ENCODE measurements at regions not wholly inside any gene's neighbourhood (a gene's known extent, or its start where the extent isn't known, plus 50 kb on each side); places are given as distances from the start of the nearest gene placed in this dataset.

DNA sequence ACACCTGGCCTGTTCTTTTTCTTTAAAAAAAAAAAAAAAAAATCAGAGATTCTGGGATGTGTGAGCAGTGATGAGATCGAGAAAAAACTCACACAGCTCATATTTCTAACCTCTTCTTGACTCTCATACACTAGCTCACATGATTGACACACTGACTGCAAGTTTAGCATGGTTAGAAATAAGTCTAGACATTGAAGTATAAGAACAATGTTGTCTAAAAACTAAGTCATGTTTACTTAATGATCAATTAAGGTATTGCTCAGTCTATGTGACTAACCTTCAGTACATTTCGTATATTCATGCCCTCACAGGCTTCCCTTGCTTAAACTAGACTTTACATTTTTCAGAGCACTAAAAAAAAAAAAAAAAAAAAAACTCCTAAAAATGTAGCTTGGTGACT, 775.1 kb downstream of the GATA3 start:
- TF ChIP-seq POLR2AphosphoS5 (IDR thresholded peaks at IDR 0.05; ENCODE audit: low read depth) (no peak), SPI1 (IDR thresholded peaks at IDR 0.05; ENCODE audit: borderline replicate concordance, low read depth) (no peak), GABPA (IDR thresholded peaks at IDR 0.05; ENCODE audit: low read depth) (no peak)
- TF ChIP-seq, protein P1, sequence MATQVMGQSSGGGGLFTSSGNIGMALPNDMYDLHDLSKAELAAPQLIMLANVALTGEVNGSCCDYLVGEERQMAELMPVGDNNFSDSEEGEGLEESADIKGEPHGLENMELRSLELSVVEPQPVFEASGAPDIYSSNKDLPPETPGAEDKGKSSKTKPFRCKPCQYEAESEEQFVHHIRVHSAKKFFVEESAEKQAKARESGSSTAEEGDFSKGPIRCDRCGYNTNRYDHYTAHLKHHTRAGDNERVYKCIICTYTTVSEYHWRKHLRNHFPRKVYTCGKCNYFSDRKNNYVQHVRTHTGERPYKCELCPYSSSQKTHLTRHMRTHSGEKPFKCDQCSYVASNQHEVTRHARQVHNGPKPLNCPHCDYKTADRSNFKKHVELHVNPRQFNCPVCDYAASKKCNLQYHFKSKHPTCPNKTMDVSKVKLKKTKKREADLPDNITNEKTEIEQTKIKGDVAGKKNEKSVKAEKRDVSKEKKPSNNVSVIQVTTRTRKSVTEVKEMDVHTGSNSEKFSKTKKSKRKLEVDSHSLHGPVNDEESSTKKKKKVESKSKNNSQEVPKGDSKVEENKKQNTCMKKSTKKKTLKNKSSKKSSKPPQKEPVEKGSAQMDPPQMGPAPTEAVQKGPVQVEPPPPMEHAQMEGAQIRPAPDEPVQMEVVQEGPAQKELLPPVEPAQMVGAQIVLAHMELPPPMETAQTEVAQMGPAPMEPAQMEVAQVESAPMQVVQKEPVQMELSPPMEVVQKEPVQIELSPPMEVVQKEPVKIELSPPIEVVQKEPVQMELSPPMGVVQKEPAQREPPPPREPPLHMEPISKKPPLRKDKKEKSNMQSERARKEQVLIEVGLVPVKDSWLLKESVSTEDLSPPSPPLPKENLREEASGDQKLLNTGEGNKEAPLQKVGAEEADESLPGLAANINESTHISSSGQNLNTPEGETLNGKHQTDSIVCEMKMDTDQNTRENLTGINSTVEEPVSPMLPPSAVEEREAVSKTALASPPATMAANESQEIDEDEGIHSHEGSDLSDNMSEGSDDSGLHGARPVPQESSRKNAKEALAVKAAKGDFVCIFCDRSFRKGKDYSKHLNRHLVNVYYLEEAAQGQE (IDR thresholded peaks at IDR 0.05; ENCODE audit: insufficient replicate concordance, low read depth) = no peak
- TF ChIP-seq, protein P2, sequence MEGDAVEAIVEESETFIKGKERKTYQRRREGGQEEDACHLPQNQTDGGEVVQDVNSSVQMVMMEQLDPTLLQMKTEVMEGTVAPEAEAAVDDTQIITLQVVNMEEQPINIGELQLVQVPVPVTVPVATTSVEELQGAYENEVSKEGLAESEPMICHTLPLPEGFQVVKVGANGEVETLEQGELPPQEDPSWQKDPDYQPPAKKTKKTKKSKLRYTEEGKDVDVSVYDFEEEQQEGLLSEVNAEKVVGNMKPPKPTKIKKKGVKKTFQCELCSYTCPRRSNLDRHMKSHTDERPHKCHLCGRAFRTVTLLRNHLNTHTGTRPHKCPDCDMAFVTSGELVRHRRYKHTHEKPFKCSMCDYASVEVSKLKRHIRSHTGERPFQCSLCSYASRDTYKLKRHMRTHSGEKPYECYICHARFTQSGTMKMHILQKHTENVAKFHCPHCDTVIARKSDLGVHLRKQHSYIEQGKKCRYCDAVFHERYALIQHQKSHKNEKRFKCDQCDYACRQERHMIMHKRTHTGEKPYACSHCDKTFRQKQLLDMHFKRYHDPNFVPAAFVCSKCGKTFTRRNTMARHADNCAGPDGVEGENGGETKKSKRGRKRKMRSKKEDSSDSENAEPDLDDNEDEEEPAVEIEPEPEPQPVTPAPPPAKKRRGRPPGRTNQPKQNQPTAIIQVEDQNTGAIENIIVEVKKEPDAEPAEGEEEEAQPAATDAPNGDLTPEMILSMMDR (IDR thresholded peaks at IDR 0.05; ENCODE audit: insufficient read depth, low read length) = no peak
- no peak for DNase-seq (ENCODE audit: low read depth in 1 of 2, low spot score in 1 of 2)
- H3K27me3 ChIP-seq (ENCODE audit: insufficient read depth, poor library complexity, severe bottlenecking) = no peaks in the 10 kb centered on the region
- no peak overlapping the region for H3K4me3 ChIP-seq (replicated peaks; ENCODE audit: insufficient read depth, low read length)
- no peak overlapping the region for H3K27ac ChIP-seq (replicated peaks)

DNA sequence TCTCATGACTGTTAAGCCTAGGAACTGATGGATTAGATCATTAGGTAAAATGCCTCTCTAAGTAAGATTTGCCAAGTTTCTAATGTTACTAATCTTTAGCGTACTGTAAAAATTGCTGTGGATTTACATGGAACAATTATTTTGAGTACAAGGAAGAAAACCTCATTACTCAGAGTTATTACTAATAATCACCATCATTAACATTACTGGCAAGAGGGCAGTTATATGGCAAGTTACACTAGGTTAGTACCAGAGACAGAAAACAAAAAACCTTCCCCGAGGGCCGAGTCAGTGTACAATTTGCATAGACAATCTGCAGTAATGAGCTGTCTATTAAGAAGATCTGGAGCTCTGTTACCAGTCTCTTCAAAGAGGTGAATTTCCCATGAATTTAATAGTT, 775.6 kb downstream of the GATA3 start:
- Histone ChIP-seq H3K4me3 (replicated peaks; ENCODE audit: insufficient read depth, low read length) (no peak overlapping the region), H3K27ac (replicated peaks) (no peak overlapping the region), H3K27me3 (ENCODE audit: insufficient read depth, poor library complexity, severe bottlenecking) (no peaks in the 10 kb centered on the region)
- no peak for DNase-seq (ENCODE audit: low read depth in 1 of 2, low spot score in 1 of 2)
- TF ChIP-seq POLR2AphosphoS5 (IDR thresholded peaks at IDR 0.05; ENCODE audit: low read depth) = no peak
- TF ChIP-seq, protein P2 (IDR thresholded peaks at IDR 0.05; ENCODE audit: insufficient read depth, low read length) = no peak
- TF ChIP-seq, protein P1 (IDR thresholded peaks at IDR 0.05; ENCODE audit: insufficient replicate concordance, low read depth) = no peak
- TF ChIP-seq SPI1 (IDR thresholded peaks at IDR 0.05; ENCODE audit: borderline replicate concordance, low read depth) = no peak
- TF ChIP-seq GABPA (IDR thresholded peaks at IDR 0.05; ENCODE audit: low read depth) = no peak

DNA sequence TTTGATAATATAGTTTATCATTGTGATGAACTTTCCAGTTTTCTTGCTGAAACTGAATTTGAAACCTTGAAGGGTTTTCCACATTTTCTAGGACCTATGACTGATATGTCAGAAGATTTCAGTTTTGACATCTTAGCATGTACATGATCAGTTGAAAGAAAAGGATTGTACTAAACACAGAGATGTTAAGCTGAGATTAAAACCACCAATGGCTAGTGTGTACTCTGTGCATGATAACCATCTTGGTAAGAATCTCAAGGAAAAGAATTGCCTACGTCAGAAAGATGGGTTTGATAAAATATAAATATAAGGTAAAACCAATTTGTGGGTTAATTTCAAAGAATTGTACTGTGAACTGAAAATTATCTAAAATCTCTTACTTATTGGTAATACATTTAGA, 776.4 kb downstream of the GATA3 start:
- Histone ChIP-seq H3K27ac (replicated peaks) (no peak overlapping the region), H3K27me3 (ENCODE audit: insufficient read depth, poor library complexity, severe bottlenecking) (no peaks in the 10 kb centered on the region), H3K4me3 (replicated peaks; ENCODE audit: insufficient read depth, low read length) (no peak overlapping the region)
- TF ChIP-seq POLR2AphosphoS5 (IDR thresholded peaks at IDR 0.05; ENCODE audit: low read depth) = no peak
- TF ChIP-seq GABPA (IDR thresholded peaks at IDR 0.05; ENCODE audit: low read depth) = no peak
- TF ChIP-seq, protein P2 (IDR thresholded peaks at IDR 0.05; ENCODE audit: insufficient read depth, low read length) = no peak
- TF ChIP-seq, protein P1 (IDR thresholded peaks at IDR 0.05; ENCODE audit: insufficient replicate concordance, low read depth) = no peak
- TF ChIP-seq SPI1 (IDR thresholded peaks at IDR 0.05; ENCODE audit: borderline replicate concordance, low read depth) = no peak
- no peak for DNase-seq (ENCODE audit: low read depth in 1 of 2, low spot score in 1 of 2)

Measured in HL-60 (cell line).